Epithelial cell of esophagus (primary cell): ENCODE measurements at regions not wholly inside any gene's neighbourhood (a gene's known extent, or its start where the extent isn't known, plus 50 kb on each side); places are given as distances from the start of the nearest gene placed in this dataset.

Experiments used
- DNase-seq: peaks from one replicate; pipeline ENCODE4 v3.0.0; 2010; ENCODE audit warnings: low read depth
- H3K4me3 ChIP-seq: 2 replicates; pipeline ENCODE4 v1.5.1; 2011; ENCODE audit warnings: mild to moderate bottlenecking, low read length, control low read depth
- CTCF ChIP-seq: IDR thresholded peaks from 2 replicates; pipeline ENCODE4 v1.5.1; 2011; ENCODE audit warnings: low read depth, mild to moderate bottlenecking, low read length, control low read depth, inconsistent platforms; ENCODE audit not compliant: insufficient read depth; ENCODE audit errors: missing control alignments

- no peak for TF ChIP-seq CTCF
- no peak overlapping the region for H3K4me3 ChIP-seq
- DNase-seq: no peak
These were observed 532.8 kb upstream of the GOLIM4 start for GRCh38 chr3:168628549-168628948.

- TF ChIP-seq CTCF: no peak
- DNase-seq: no peak
- no peak overlapping the region for H3K4me3 ChIP-seq
These were observed 529.8 kb upstream of the GOLIM4 start for GRCh38 chr3:168625477-168625876.

- DNase-seq: no peak
- no peak for TF ChIP-seq CTCF
- H3K4me3 ChIP-seq: no peak overlapping the region
These were observed 529.2 kb upstream of the GOLIM4 start for GRCh38 chr3:168624892-168625448.

GRCh38 chr3:168624195-168624594 is 528.5 kb upstream of the GOLIM4 start:
- no peak for TF ChIP-seq CTCF
- no peak for DNase-seq
- H3K4me3 ChIP-seq: no peak overlapping the region

- no peak for DNase-seq
- no peak overlapping the region for H3K4me3 ChIP-seq
- TF ChIP-seq CTCF: no peak
These were observed 527.1 kb upstream of the GOLIM4 start for GRCh38 chr3:168622795-168623194.

GRCh38 chr3:168620854-168621253 is 525.1 kb upstream of the GOLIM4 start:
- H3K4me3 ChIP-seq: no peak overlapping the region
- TF ChIP-seq CTCF: peak; percentile 44
- DNase-seq: peak; percentile 23

- no peak for TF ChIP-seq CTCF
- H3K4me3 ChIP-seq: no peak overlapping the region
- DNase-seq: no peak
These were observed 523.2 kb upstream of the GOLIM4 start for GRCh38 chr3:168618827-168619470.
